ENCODE measurements at regions not wholly inside any gene's neighbourhood (a gene's known extent, or its start where the extent isn't known, plus 50 kb on each side); places are given as distances from the start of the nearest gene placed in this dataset.
"Not testable (repeated sequence)": the region's sequence is repeated elsewhere in the genome, so short reads cannot be mapped to it uniquely, and the experiment has no call there.

DNA sequence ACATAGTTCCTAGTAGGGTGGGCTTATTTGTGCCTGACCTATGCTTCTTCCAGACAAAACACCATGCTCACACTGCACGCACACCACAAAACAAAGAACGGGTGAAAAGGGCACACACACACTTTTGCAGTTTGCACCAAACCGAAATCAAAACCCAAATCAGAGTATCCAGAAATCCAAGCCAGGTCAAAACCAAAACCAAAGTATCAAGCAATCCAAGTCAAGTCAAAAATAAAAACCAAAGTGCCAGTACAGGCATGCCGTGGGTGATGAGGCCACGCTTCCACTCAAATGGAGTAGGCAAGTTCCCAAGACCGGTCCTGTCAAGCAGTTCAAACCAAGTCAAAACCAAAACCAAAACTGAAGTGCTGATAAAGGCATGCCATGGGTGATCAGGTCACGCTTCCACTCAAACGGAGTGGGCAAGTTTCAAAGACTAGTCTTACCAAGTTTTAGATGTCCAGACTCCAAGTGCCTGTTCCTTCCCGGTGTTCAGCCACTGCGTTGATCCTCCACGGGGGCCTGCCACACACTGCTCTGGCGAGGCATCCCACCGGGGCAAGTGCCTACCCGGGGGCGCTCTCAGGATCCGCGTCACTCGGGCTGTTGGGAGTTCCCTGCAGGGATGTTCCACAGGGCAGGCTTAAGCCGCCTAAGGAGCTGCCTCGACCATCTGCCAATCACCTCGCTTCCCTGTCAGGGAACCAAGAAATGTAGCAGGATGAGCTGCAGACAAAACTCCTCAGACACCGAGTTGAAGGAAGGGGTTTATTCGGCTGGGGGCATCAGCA is 184.5 kb upstream of the SGO1 start:
- H3K9me3 Mint-ChIP-seq; DNase-seq; ATAC-seq (replicated peaks); H3K36me3 Mint-ChIP-seq; H3K27ac Mint-ChIP-seq; H3K27me3 Mint-ChIP-seq; H3K4me1 Mint-ChIP-seq; H3K4me3 Mint-ChIP-seq: not testable (repeated sequence)

DNA sequence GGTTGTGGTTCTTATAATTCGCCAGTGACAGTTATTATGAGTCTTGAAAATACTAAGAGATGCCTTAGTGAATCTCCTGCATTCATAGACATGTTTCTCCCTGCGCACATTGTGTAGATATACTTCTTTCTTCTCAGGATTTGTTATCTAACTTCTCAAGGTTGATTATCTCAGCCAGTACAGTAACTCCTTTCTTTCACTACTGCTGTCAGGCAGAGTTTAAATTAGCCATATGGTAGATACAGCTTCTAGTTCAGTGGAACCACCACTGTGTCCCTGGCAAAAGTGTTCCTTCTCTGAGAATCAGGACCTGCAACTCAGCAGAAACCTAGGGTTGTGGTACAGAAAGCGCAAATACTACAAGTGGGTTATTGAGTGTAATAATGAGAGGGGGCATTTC is 175.0 kb upstream of the SGO1 start:
- no peak overlapping the region for H3K27ac Mint-ChIP-seq
- DNase-seq (no peak), ATAC-seq (replicated peaks) (no peak)
- peaks cover 6 to 9% of the 10 kb centered on the region in 2 donors for H3K9me3 Mint-ChIP-seq
- H3K27me3 Mint-ChIP-seq, result no peaks in the 10 kb centered on the region
- no peaks in the 10 kb centered on the region for H3K4me1 Mint-ChIP-seq
- peaks cover 3 to 5% of the 10 kb centered on the region in 2 donors for H3K36me3 Mint-ChIP-seq
- no peak overlapping the region for H3K4me3 Mint-ChIP-seq

DNA sequence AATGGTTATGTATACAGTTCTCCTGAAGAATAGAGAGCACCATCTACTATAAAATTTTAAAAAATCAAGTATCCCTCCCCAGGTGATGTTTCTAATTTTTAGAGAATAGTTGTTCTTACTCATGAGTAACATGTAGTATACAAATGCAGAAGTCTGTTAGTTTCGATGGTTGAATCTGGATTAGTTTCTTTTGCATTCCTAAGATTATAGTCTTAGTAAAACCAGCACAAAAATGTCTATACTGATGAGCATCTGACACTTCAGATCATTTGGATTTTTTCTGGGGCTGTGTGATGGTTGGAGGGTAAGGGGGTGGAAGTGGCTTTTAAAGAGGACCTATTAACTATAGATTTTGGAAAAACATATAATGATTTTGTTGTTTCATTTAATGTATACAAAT is 167.3 kb upstream of the SGO1 start:
- Mint-ChIP-seq H3K36me3 (peaks cover 1 to 3% of the 10 kb centered on the region in 2 donors), H3K27me3 (no peaks in the 10 kb centered on the region), H3K4me1 (peaks cover 0 to 2% of the 10 kb centered on the region in 2 donors), H3K4me3 (no peak overlapping the region), H3K27ac (no peak overlapping the region), H3K9me3 (peaks cover 3 to 5% of the 10 kb centered on the region in 2 donors)
- no peak for ATAC-seq (replicated peaks)
- no peak for DNase-seq

GRCh38 chr3:20352546-20353179 is 166.7 kb upstream of the SGO1 start:
- no peaks in the 10 kb centered on the region for H3K27me3 Mint-ChIP-seq
- H3K4me3 Mint-ChIP-seq, result no peak overlapping the region
- peaks cover 0 to 3% of the 10 kb centered on the region in 2 donors for H3K9me3 Mint-ChIP-seq
- ATAC-seq (replicated peaks) (no peak), DNase-seq (no peak)
- peaks cover 0 to 2% of the 10 kb centered on the region in 2 donors for H3K4me1 Mint-ChIP-seq
- peaks cover 0 to 1% of the 10 kb centered on the region in 2 donors for H3K36me3 Mint-ChIP-seq
- H3K27ac Mint-ChIP-seq, result no peak overlapping the region

GRCh38 chr3:20350449-20350848 is 164.4 kb upstream of the SGO1 start:
- H3K4me1 Mint-ChIP-seq, result peaks cover 0 to 2% of the 10 kb centered on the region in 2 donors
- no peaks in the 10 kb centered on the region for H3K27me3 Mint-ChIP-seq
- no peak for DNase-seq
- no peak for ATAC-seq (replicated peaks)
- no peaks in the 10 kb centered on the region for H3K9me3 Mint-ChIP-seq
- no peak overlapping the region for H3K4me3 Mint-ChIP-seq
- H3K27ac Mint-ChIP-seq, result no peak overlapping the region
- no peaks in the 10 kb centered on the region for H3K36me3 Mint-ChIP-seq

- ATAC-seq (replicated peaks) (no peak), DNase-seq (no peak)
- H3K4me1 Mint-ChIP-seq, result peaks cover 6 to 9% of the 10 kb centered on the region in 2 donors
- no peak overlapping the region for H3K27ac Mint-ChIP-seq
- no peaks in the 10 kb centered on the region for H3K27me3 Mint-ChIP-seq
- no peak overlapping the region for H3K4me3 Mint-ChIP-seq
- H3K9me3 Mint-ChIP-seq, result peaks cover 2 to 7% of the 10 kb centered on the region in 2 donors
- peaks cover 1 to 9% of the 10 kb centered on the region in 2 donors for H3K36me3 Mint-ChIP-seq
These were observed 160.9 kb upstream of the SGO1 start for GRCh38 chr3:20346916-20347315.

DNA sequence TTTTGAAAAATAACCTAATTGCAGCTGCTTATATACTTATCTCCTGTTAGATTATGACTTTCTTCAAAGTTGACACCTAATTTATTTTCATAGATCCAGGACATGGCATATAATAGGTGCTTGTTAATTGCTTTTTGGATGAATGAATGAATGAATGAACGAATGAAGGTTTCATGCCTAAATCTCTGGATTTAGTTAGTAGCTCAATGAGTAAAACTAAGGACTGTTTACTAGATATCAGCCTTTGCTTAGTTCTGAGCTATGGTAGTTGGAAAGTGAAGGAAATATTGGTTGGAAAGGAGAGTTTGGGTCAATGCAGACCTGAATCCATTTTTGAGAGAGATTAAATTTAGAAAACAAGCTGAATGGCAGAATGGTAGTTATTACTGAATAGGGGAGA is 160.4 kb upstream of the SGO1 start:
- no peaks in the 10 kb centered on the region for H3K27me3 Mint-ChIP-seq
- peaks cover 1 to 9% of the 10 kb centered on the region in 2 donors for H3K36me3 Mint-ChIP-seq
- H3K4me3 Mint-ChIP-seq, result no peak overlapping the region
- H3K9me3 Mint-ChIP-seq, result peaks cover 2 to 7% of the 10 kb centered on the region in 2 donors
- ATAC-seq (replicated peaks) (no peak), DNase-seq (no peak)
- no peak overlapping the region for H3K27ac Mint-ChIP-seq
- H3K4me1 Mint-ChIP-seq, result peaks cover 6 to 9% of the 10 kb centered on the region in 2 donors

- Mint-ChIP-seq H3K9me3 (peaks cover 2 to 7% of the 10 kb centered on the region in 2 donors), H3K27me3 (no peaks in the 10 kb centered on the region), H3K27ac (peak overlapping the region; percentile 84), H3K4me1 (peaks cover 6 to 9% of the 10 kb centered on the region in 2 donors), H3K36me3 (peaks cover 1 to 9% of the 10 kb centered on the region in 2 donors), H3K4me3 (peak overlapping the region in 1 of 2 donors; percentile 9)
- ATAC-seq (replicated peaks), result peak; percentile 82 to 92
- DNase-seq, result no peak
These were observed 158.5 kb upstream of the SGO1 start for GRCh38 chr3:20344400-20344959.

GRCh38 chr3:20343790-20344189 is 157.8 kb upstream of the SGO1 start:
- DNase-seq (no peak), ATAC-seq (replicated peaks) (no peak)
- no peak overlapping the region for H3K4me3 Mint-ChIP-seq
- peaks cover 1 to 9% of the 10 kb centered on the region in 2 donors for H3K36me3 Mint-ChIP-seq
- peaks cover 2 to 7% of the 10 kb centered on the region in 2 donors for H3K9me3 Mint-ChIP-seq
- H3K27ac Mint-ChIP-seq, result no peak overlapping the region
- H3K27me3 Mint-ChIP-seq, result no peaks in the 10 kb centered on the region
- peaks cover 6 to 9% of the 10 kb centered on the region in 2 donors for H3K4me1 Mint-ChIP-seq

GRCh38 chr3:20340324-20340928 is 154.4 kb upstream of the SGO1 start:
- peaks cover 6 to 9% of the 10 kb centered on the region in 2 donors for H3K4me1 Mint-ChIP-seq
- peaks cover 0 to 4% of the 10 kb centered on the region in 2 donors for H3K27me3 Mint-ChIP-seq
- peaks cover 1 to 9% of the 10 kb centered on the region in 2 donors for H3K36me3 Mint-ChIP-seq
- no peak overlapping the region for H3K27ac Mint-ChIP-seq
- ATAC-seq (replicated peaks), result peak; percentile 69 to 74
- peaks cover 2 to 7% of the 10 kb centered on the region in 2 donors for H3K9me3 Mint-ChIP-seq
- H3K4me3 Mint-ChIP-seq, result no peak overlapping the region
- DNase-seq, result peak; percentile 59

- Mint-ChIP-seq H3K9me3 (no peaks in the 10 kb centered on the region), H3K4me1 (no peaks in the 10 kb centered on the region), H3K27me3 (peaks cover 0 to 9% of the 10 kb centered on the region in 2 donors), H3K27ac (no peak overlapping the region), H3K36me3 (no peaks in the 10 kb centered on the region), H3K4me3 (no peak overlapping the region)
- ATAC-seq (replicated peaks) (no peak), DNase-seq (no peak)
These were observed 150.6 kb upstream of the SGO1 start for GRCh38 chr3:20336572-20336971.

DNA sequence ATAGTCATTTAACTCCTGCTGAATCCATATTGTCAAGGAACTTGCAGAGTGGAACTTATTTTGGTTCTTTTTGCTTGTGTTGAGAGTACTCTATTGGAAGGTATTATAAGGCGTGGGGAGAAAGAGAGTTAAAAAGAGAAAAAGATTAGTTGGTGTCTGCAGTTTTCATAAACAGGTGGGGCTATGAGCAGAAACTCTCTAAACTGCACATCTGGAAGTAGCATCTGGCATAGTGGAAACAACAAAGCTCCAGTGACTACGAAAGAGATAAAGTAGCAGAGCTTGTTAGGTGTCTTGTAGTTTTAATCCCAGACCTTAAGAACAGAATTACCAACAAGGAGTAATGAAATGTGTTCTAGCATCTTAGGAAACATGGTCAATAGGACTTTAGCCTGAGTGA is 148.8 kb upstream of the SGO1 start:
- H3K27ac Mint-ChIP-seq, result no peak overlapping the region
- peaks cover 0 to 9% of the 10 kb centered on the region in 2 donors for H3K27me3 Mint-ChIP-seq
- no peak for ATAC-seq (replicated peaks)
- no peaks in the 10 kb centered on the region for H3K4me1 Mint-ChIP-seq
- no peaks in the 10 kb centered on the region for H3K36me3 Mint-ChIP-seq
- H3K9me3 Mint-ChIP-seq, result no peaks in the 10 kb centered on the region
- DNase-seq, result no peak
- no peak overlapping the region for H3K4me3 Mint-ChIP-seq

DNA sequence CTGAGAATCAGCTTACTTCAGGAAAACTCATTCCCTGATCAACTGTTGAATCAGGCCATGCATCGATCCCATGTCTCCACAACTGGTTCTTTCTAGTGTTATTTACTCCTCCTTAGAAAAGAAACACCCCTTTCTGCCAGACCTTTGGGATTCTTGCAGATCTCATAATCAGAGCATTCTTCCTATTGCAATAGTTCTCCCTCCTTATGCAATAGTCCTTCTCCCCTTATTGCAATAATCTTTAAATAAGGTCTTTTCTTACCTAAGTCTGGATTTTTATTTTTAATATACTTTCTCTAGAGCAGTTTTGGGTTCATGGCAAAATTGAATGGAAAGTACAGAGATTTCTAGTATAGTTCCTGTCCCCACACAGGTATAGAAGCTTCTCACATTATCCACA is 141.9 kb upstream of the SGO1 start:
- Mint-ChIP-seq H3K9me3 (no peaks in the 10 kb centered on the region), H3K4me3 (no peak overlapping the region), H3K36me3 (no peaks in the 10 kb centered on the region), H3K4me1 (peaks cover 7 to 11% of the 10 kb centered on the region in 2 donors), H3K27me3 (no peaks in the 10 kb centered on the region), H3K27ac (no peak overlapping the region)
- ATAC-seq (replicated peaks) (no peak), DNase-seq (no peak)

GRCh38 chr3:20326541-20326940 is 140.5 kb upstream of the SGO1 start:
- DNase-seq, result no peak
- no peak overlapping the region for H3K4me3 Mint-ChIP-seq
- no peaks in the 10 kb centered on the region for H3K9me3 Mint-ChIP-seq

More at GRCh38 chr3:20326541-20326940, 140.5 kb upstream of the SGO1 start:
- no peaks in the 10 kb centered on the region for H3K36me3 Mint-ChIP-seq
- no peak for ATAC-seq (replicated peaks)
- H3K27ac Mint-ChIP-seq, result no peak overlapping the region
- no peaks in the 10 kb centered on the region for H3K27me3 Mint-ChIP-seq
- peaks cover 7 to 11% of the 10 kb centered on the region in 2 donors for H3K4me1 Mint-ChIP-seq

Data from stimulated activated naive B cell treated with anti-CD40 and anti-IgM and Interleukin-4, amounts not matched to agents 10 μg/mL and 1 μg/mL and 100 μg/mL, for 72 hours (primary cell).